HL-60 (cell line): ENCODE measurements at regions not wholly inside any gene's neighbourhood (a gene's known extent, or its start where the extent isn't known, plus 50 kb on each side); places are given as distances from the start of the nearest gene placed in this dataset.

Source experiments
- DNase-seq, 2 experiments: peaks; one replicate each; pipeline ENCODE4 v3.0.0-alpha.2; 2010 to 2020; ENCODE audit warnings: low read depth in 1 of 2, low spot score in 1 of 2
- H3K27ac ChIP-seq: fragments of 250-450 bp; sonication (Bioruptor Pico); replicated peaks from 2 replicates; pipeline ENCODE4 v1.5.1; 2020; ENCODE audit warnings: mild to moderate bottlenecking, moderate library complexity
- H3K27me3 ChIP-seq: fragments of 250-450 bp; sonication (Bioruptor Pico); 2 replicates; pipeline ENCODE4 v1.5.1; 2021; ENCODE audit warnings: mild to moderate bottlenecking, moderate library complexity; ENCODE audit not compliant: insufficient read depth, poor library complexity, severe bottlenecking
- H3K4me3 ChIP-seq: replicated peaks from 2 replicates; pipeline ENCODE4 v1.5.1; 2011; ENCODE audit warnings: mild to moderate bottlenecking, control low read depth, low read length; ENCODE audit not compliant: insufficient read depth
- CTCF ChIP-seq: IDR thresholded peaks from one replicate; pipeline ENCODE4 v1.5.1; 2011; ENCODE audit warnings: low read length, control low read depth, inconsistent platforms; ENCODE audit not compliant: insufficient read depth
- GABPA ChIP-seq: IDR thresholded peaks from 2 replicates; pipeline ENCODE4 v1.6.1; 2012; ENCODE audit warnings: low read depth
- POLR2AphosphoS5 ChIP-seq: IDR thresholded peaks from 2 replicates; pipeline ENCODE4 v1.6.1; 2012; ENCODE audit warnings: low read depth
- REST ChIP-seq: IDR thresholded peaks from 2 replicates; pipeline ENCODE4 v1.6.1; 2012; ENCODE audit warnings: low read depth; ENCODE audit not compliant: insufficient replicate concordance
- SPI1 ChIP-seq: IDR thresholded peaks from 2 replicates; pipeline ENCODE4 v1.6.1; 2012; ENCODE audit warnings: low read depth, mild to moderate bottlenecking, borderline replicate concordance

- Histone ChIP-seq H3K27ac (no peak overlapping the region), H3K4me3 (no peak overlapping the region), H3K27me3 (no peaks in the 10 kb centered on the region)
- TF ChIP-seq GABPA (no peak), SPI1 (no peak), REST (no peak), CTCF (peak; percentile 72), POLR2AphosphoS5 (no peak)
- DNase-seq: peak in 1 of 2 experiments; percentile 26
Measured at GRCh38 chr4:33060674-33061542, 2340.7 kb downstream of the PCDH7 start.

- Histone ChIP-seq H3K27ac (no peak overlapping the region), H3K27me3 (no peaks in the 10 kb centered on the region), H3K4me3 (no peak overlapping the region)
- TF ChIP-seq SPI1 (no peak), REST (no peak), CTCF (no peak), POLR2AphosphoS5 (no peak), GABPA (no peak)
- no peak for DNase-seq
Measured at GRCh38 chr4:33061727-33062126, 2341.6 kb downstream of the PCDH7 start.

- no peak for DNase-seq
- no peaks in the 10 kb centered on the region for H3K27me3 ChIP-seq
- no peak overlapping the region for H3K4me3 ChIP-seq
- H3K27ac ChIP-seq: no peak overlapping the region
- no peak for TF ChIP-seq GABPA
- TF ChIP-seq SPI1: no peak
- TF ChIP-seq REST: no peak
- no peak for TF ChIP-seq CTCF
- TF ChIP-seq POLR2AphosphoS5: no peak
Measured at GRCh38 chr4:33062155-33062806, 2342.1 kb downstream of the PCDH7 start.
